ENCODE measurements at regions not wholly inside any gene's neighbourhood (a gene's known extent, or its start where the extent isn't known, plus 50 kb on each side); places are given as distances from the start of the nearest gene placed in this dataset.

- Histone ChIP-seq H3K9me3 (replicated peaks; ENCODE audit: control insufficient read depth, insufficient read depth, low read length) (no peaks in the 10 kb centered on the region), H3K4me3 (no peak overlapping the region), H3K4me1 (ENCODE audit: control insufficient read depth, insufficient read depth, low read length) (no peaks in the 10 kb centered on the region), H3K27me3 (replicated peaks in 1 of 2; ENCODE audit: control insufficient read depth in 2 of 2, insufficient read depth in 2 of 2, low read length in 1 of 2) (no peaks in the 10 kb centered on the region), H3K9ac (ENCODE audit: control insufficient read depth, insufficient read depth, low read length) (no peak overlapping the region), H3K36me3 (ENCODE audit: control insufficient read depth in 2 of 2, insufficient read depth in 2 of 2, low read length in 1 of 2) (no peaks in the 10 kb centered on the region), H3K4me2 (ENCODE audit: control insufficient read depth, insufficient read depth) (no peak overlapping the region), H3K79me2 (ENCODE audit: control insufficient read depth, insufficient read depth, low read length) (no peaks in the 10 kb centered on the region), H2AFZ (ENCODE audit: control insufficient read depth, low read depth, low read length) (no peak overlapping the region), H4K20me1 (ENCODE audit: control insufficient read depth, insufficient read depth) (no peaks in the 10 kb centered on the region), H3K27ac (ENCODE audit: control insufficient read depth, insufficient read depth) (no peak overlapping the region)
- WGBS (ENCODE audit: insufficient coverage, insufficient replicate concordance, low lambda C conversion rate, missing lambda C conversion rate) = 7% methylated on average over 4 of the region's 4 CpGs
- ChIA-PET RAD21 (ENCODE audit: unreplicated experiment) (no interaction called here), CTCF (no interaction called here), SMC1A (ENCODE audit: uncharacterized antibody, unreplicated experiment) (no interaction called here), POLR2A (no interaction called here)
- intact Hi-C loops (cut with micrococcal nuclease; ENCODE audit: unreplicated experiment) (no loop called here), in situ Hi-C loops (cut with MboI) (no loop called here)
- TF ChIP-seq RAD51 (IDR thresholded peaks at IDR 0.05) = no peak
- DNase-seq (ENCODE audit: low read depth, low spot score) = no peak
- no peak for ATAC-seq
- FAIRE-seq = no peak
- no TSS peak for BruUV-seq (replicated peaks)
Observed at GRCh38 chrX:25941559-25942250, 196.4 kb upstream of the MAGEB18 start.

GRCh38 chrX:25968920-25969319, 169.2 kb upstream of the MAGEB18 start:
- in situ Hi-C loops (cut with MboI) = no loop called here
- POLR2A ChIA-PET = no interaction called here
- BruUV-seq (replicated peaks) = no TSS peak

More at GRCh38 chrX:25968920-25969319, 169.2 kb upstream of the MAGEB18 start:
- CTCF ChIA-PET = interaction anchor here (1.2 kb wide), 1 partner anchor 9 kb away, joined by 3 read pairs; no protein-coding TSS in a partner anchor
- TF ChIP-seq CTCF (IDR thresholded peaks at IDR 0.05 in 2 of 3, conservative IDR thresholded peaks at IDR 0.05 in 1 of 3; ENCODE audit: control insufficient read depth in 2 of 3, extremely low read depth in 1 of 3, insufficient read depth in 1 of 3, low read depth in 3 of 3, low read length in 3 of 3) = peak; percentile 41 to 47 (median 42); a peak in 5 of 6 replicates
- TF ChIP-seq SMC3 (IDR thresholded peaks at IDR 0.05; ENCODE audit: borderline replicate concordance, low read length) = peak; percentile 22; the same call in 1 of the 2 replicates
- peak; percentile 58 for TF ChIP-seq YY1 (IDR thresholded peaks at IDR 0.05; ENCODE audit: low read depth, low read length)
- peak; percentile 55 for TF ChIP-seq RAD21 (IDR thresholded peaks at IDR 0.05; ENCODE audit: insufficient read depth, low read depth, low read length)
- no peak for TF ChIP-seq MTA2 (IDR thresholded peaks at IDR 0.05; ENCODE audit: low read depth)
- RAD21 ChIA-PET (ENCODE audit: unreplicated experiment) = no interaction called here
- Histone ChIP-seq H3K4me2 (ENCODE audit: control insufficient read depth, insufficient read depth) (no peak overlapping the region), H3K9ac (ENCODE audit: control insufficient read depth, insufficient read depth, low read length) (no peak overlapping the region), H3K36me3 (ENCODE audit: control insufficient read depth in 2 of 2, insufficient read depth in 2 of 2, low read length in 1 of 2) (no peaks in the 10 kb centered on the region), H2AFZ (ENCODE audit: control insufficient read depth, low read depth, low read length) (no peak overlapping the region), H3K27me3 (replicated peaks in 1 of 2; ENCODE audit: control insufficient read depth in 2 of 2, insufficient read depth in 2 of 2, low read length in 1 of 2) (no peaks in the 10 kb centered on the region), H3K4me1 (ENCODE audit: control insufficient read depth, insufficient read depth, low read length) (no peaks in the 10 kb centered on the region), H3K9me3 (replicated peaks; ENCODE audit: control insufficient read depth, insufficient read depth, low read length) (no peaks in the 10 kb centered on the region), H3K79me2 (ENCODE audit: control insufficient read depth, insufficient read depth, low read length) (no peaks in the 10 kb centered on the region), H3K4me3 (no peak overlapping the region), H4K20me1 (ENCODE audit: control insufficient read depth, insufficient read depth) (no peaks in the 10 kb centered on the region), H3K27ac (ENCODE audit: control insufficient read depth, insufficient read depth) (no peak overlapping the region)
- no peak for FAIRE-seq
- intact Hi-C loops (cut with micrococcal nuclease; ENCODE audit: unreplicated experiment) = loop anchor here (1.0 to 5.0 kb wide), 2 partner anchors 247 to 446 kb away; no protein-coding TSS in a partner anchor
- ATAC-seq = peak; percentile 58
- WGBS (ENCODE audit: insufficient coverage, insufficient replicate concordance, low lambda C conversion rate, missing lambda C conversion rate) = 36% methylated on average over 12 of the region's 12 CpGs
- SMC1A ChIA-PET (ENCODE audit: uncharacterized antibody, unreplicated experiment) = no interaction called here
- DNase-seq (ENCODE audit: low read depth, low spot score) = no peak
